ENCODE measurements at regions not wholly inside any gene's neighbourhood (a gene's known extent, or its start where the extent isn't known, plus 50 kb on each side); places are given as distances from the start of the nearest gene placed in this dataset.

DNA sequence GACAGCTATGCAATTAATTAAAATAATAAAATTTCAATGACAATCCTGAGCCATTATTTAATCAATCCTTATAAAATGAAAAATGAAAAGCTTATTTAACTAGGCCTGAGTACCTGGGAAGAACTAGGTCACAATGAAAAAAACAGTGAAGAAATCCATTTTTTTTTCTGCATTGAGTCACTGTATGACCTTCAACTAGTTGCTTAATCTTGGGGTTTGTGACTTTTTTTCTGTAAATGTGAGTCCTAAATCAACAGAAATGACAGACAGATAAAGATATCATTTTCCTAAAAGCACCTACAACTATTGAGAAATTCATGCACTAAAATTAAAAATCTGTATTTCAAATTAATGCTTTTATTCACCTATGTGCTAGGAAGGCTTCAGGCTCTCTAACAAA lies 96.8 kb downstream of the TMEM26 start:
- DNase-seq (ENCODE audit: low spot score): no peak

DNA sequence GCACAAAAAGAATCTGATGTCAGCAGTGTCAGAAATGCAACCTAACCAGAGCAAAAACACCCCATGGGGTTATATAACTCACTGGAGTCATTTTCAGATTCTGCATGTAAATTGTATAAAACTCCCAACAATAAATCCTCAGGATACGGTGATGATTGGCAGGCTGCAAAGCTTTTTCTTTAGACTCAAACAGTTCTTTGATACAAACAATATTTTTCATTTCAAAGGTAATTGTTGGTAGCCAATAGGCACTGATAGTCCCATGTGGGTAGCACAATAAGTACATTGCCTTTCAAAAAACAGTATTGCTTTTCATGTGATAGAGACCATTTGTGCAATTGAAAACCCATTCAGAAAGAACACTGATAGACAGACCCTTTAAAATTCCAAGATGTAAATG lies 98.0 kb downstream of the TMEM26 start:
- DNase-seq (ENCODE audit: low spot score): no peak

DNA sequence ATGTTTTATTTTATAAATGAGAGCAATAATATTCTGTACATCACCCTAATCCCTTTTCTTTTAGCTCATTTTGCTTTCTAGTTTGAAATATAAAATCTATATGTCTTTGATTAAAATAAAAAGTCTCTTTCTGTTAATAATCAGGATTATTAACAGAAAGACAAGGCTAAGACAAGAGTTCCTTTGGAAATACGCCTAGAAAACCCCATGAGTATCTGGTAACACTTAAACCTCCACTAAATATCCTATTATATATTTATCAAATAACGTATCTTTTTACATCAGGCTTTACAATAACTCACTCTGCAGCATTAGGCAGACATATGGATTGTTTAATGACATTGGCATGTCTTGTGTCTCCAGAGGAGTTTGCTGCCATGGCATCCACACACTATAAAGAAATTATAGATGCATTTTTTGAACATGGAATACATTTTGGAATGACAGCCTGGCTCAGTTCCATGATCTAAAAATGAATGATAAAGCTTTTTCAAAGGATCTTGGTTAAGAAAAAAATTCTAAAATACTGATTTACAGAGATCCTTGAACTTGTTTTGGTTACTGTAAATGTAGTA lies 98.7 kb downstream of the TMEM26 start:
- DNase-seq (ENCODE audit: low spot score): no peak

DNA sequence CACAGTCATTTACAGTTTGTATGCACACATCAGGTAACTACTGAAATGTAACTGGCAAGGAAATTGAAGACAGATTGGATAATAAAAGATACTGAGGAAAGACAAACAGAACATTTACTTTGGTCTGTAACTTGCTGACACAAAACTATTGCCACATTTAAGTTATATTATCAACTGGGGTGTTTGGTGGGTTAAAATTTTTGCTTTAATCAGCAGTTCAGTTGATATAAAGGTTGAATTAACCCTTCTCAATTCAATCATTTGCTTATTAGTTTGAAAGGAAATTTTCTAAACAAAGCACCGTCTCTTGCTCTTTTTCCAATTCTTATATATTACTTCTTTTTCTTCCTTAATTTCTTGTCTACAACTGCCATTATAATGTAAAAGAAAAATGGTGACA lies 102.4 kb downstream of the TMEM26 start:
- no peak for DNase-seq (ENCODE audit: low spot score)

DNA sequence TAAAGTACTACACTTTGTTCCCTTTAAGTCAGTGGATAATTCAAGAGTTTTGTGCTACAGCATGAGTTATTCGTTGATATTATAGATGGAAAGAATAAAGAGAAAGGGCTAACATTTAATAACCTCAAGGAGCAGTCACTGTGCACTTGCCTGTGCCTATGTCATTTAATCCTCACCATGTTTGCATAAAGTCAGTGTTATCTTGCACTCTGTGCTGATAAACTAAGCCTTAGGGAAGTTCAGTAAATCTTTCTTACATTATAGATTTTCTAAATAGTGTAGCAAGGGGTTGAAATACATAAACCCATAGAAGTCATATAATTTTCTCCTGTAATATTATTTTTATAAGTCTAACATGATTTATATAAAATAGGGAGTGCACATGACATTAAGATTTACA lies 103.1 kb downstream of the TMEM26 start:
- no peak for DNase-seq (ENCODE audit: low spot score)

DNA sequence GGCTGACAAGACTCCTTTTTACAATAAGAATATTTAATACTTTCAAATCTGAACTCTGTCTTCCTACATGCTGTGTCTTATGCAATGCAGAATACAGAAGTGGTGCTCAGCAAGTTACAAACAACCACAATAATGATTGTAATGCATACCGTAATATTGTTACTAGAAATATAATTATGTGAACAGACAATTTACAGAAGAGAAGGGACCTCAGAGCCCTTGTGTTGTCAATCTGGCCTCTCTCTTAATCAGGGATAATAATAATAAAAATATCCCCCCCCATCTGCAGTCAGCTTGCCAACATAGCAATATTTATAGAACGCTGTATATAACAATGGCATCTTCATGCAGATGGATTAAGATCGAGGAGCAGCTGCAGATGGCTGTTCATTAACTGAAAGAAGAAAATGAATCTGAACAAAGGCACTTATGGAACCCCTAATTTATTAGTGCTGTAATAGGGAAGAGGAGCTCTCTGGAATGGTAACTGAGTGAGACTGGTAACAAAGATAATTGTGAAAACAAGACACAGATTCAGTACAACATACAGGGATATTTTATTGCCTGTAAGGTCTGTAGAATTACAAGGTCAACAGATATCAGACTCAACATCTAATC lies 106.3 kb downstream of the TMEM26 start:
- DNase-seq (ENCODE audit: low spot score): no peak

DNA sequence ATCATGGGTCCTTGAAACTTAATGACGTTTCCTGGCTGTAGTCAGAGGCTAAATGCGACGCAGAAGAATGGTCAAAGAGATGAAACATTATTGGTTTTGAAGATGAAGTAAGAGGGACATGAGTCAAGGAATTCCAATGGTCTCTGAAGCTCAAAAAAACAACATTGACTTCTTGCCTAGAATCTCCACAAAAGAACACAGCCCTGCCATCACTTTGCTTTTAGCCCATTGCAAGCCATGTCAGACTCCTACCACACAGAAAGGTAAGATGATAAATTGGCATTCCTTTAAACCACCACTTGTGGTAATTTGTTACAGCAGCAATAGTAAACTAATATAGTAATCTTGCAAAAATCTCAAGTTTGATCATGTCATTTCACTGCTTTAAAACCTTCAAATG lies 109.4 kb downstream of the TMEM26 start:
- no peak for DNase-seq (ENCODE audit: low spot score)

DNA sequence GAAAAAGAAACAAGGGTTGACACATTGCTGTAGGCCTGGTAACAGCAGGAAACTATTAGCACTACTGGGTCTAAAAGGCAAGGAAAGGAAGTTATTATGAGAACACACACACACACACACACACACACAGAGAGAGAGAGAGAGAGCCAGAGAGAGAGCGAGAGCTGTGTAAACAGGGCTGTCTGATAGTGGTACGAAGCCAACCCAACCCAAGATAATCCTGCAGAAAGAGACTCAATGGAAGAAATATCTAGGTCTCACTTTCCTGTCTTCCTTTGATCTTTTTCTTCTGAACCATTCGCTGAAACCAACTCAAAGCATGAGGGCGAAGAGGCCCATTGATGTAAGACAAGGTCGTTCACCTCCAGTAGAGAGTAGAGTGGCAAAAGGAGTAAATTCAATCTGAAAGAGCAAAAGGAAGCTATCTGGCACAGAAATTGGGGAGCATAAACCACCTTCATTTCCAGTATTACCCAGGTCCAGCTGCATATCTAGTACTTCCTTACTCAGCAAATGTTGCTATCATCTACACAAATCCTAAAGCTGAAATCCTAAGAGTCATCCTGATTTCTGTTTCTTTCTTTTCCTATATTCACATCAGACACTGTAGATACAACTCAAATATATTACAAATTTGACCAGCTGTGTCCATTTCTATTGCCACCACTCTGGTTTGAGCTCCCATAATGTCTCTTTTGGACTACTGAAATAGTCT lies 110.2 kb downstream of the TMEM26 start:
- no peak for DNase-seq (ENCODE audit: low spot score)

DNA sequence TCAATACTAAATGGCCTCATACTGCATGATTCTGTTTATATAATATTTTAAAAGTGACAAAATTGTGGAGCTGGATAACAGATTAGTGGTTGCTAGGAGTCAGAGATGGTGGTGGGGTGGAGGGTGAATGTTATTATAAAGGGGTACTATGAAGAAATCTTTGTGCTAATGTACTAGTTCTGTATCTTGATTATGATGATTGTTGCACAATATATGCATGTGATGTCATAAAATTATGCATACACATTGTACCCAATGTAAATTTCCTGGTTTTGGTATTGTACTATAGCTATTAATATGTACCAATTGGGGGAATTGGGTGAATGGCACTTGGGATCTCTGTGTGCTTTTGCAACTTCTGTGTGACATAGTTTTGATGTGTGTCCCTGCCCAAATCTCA lies 112.2 kb downstream of the TMEM26 start:
- DNase-seq (ENCODE audit: low spot score): no peak

DNA sequence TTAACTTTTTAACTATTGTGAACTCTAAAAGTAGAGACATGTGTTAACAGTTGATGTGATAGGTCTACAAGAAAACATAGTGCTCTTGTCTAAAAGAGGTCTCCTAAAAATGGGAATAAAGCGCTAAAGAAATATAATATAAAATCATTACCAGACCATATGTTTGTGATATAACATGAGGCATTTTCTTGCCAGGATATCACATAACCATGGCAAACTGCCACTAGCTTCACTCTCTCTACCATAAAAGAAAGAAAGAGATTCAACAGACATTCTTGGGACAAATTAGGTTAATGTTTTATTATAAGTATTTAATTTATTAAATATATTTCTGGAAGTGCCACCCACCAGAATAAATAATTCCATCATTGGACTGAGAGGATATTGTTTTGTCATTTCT lies 115.0 kb downstream of the TMEM26 start:
- DNase-seq (ENCODE audit: low spot score): no peak

DNA sequence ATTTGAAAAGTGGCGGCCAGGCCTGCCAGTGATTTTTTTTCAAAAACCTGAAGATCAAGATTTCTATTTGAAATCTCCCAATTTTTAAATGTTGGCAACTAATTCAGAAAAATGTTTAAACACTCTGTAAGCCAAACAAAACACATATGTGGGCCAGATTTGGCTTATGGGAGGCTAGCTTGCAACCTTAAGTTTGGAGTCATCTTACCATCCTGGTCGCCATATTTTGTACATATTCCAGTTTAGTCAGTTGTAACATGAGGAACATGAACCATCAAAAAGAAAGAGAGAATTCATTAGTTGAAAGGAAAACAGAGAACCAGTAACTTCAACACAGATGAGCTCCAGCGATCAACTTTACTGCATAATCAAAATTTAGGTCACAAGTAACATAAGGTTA lies 115.4 kb downstream of the TMEM26 start:
- DNase-seq (ENCODE audit: low spot score): no peak

DNA sequence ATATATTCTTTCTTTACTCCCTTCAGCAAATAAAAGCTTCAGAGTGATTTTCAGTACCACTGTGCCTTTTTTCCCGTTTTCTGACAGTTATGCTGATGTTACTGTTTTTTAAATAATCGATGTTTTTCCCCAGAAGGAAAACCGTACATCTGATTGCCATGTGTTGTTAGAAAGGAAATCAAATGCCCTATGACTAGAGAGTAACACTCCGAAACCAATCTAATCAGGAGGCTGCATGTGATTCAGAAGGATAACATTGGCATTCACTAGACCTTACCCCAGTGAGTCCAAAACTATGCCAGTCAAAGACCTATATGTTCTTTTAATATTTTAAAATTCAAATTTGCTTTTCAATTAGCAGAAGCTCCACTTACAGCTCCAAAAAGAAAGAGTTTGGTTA lies 116.3 kb downstream of the TMEM26 start:
- DNase-seq (ENCODE audit: low spot score): no peak

DNA sequence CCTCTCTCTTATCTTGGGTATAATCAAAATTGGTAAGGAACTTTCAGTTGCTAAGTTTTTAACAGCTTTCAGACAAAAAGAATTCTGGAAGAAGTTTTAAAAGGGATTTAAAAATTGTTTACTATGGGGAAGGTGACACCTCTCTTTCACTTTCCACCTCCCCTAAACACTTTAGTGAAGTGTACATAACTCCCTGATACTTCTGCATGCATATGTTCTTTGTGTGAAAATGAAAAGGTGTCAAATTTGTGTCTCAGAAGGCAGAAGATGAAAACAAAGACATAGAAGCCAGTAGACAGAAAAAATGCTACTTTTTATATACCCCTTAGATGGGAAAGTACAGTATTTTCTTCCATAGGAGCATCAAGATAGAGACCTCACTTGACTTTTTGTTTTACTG lies 117.8 kb downstream of the TMEM26 start:
- DNase-seq (ENCODE audit: low spot score): no peak

DNA sequence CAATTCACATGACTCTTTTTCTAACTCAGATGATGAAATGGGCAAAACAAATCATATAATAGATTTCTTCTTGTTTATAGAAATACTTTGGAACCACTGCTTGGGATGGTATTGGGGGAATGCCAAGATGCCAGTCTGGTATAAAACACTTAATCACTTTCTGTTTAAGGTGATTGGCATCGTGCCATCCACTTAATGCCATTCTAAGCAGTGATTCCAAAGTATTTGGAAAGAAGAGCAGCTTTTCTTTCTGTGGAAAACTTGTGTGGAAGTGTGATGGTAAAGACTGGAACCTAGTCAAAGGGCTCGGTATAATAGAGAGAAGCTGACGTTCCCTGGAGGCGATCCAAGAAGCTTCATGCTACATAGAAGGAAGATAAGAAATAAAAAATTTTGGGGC lies 120.6 kb downstream of the TMEM26 start:
- DNase-seq (ENCODE audit: low spot score): no peak

DNA sequence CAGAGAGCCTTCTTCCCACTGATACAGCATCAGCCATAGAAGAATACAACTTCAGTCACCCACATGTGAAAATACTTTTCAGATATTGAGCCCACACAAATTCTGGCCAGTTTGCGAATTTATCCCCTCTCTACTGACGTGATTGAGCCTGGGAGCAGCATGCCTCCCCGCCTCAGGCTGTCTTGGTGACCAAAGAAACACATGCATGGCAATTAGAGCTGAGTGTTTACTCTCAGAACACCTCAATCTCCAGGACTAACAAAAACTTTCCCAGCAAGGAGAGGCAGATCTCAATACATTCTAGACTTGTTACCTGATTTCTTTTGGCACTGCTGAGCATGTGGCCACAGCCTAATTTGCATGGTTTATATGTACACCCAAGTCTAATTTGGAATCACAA lies 122.5 kb downstream of the TMEM26 start:
- DNase-seq (ENCODE audit: low spot score): no peak

DNA sequence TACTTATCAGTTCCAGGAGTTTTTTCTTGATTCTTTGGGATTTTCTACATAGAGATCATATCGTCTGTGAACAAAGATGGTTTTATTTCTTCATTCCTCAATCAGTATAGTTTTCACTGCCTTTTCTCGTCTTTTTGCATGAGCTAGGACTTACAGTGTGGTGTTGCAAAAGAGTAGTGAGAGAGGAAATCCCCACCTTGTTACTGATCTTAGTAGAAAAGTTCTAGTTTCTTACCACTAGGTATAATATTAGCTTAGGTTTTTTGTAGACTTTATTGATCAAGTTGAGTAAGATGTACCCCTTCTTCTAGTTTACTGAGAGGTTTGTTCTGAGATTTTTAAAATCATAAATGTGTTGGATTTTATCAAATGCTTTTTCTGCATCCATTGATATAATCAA lies 123.3 kb downstream of the TMEM26 start:
- no peak for DNase-seq (ENCODE audit: low spot score)

DNA sequence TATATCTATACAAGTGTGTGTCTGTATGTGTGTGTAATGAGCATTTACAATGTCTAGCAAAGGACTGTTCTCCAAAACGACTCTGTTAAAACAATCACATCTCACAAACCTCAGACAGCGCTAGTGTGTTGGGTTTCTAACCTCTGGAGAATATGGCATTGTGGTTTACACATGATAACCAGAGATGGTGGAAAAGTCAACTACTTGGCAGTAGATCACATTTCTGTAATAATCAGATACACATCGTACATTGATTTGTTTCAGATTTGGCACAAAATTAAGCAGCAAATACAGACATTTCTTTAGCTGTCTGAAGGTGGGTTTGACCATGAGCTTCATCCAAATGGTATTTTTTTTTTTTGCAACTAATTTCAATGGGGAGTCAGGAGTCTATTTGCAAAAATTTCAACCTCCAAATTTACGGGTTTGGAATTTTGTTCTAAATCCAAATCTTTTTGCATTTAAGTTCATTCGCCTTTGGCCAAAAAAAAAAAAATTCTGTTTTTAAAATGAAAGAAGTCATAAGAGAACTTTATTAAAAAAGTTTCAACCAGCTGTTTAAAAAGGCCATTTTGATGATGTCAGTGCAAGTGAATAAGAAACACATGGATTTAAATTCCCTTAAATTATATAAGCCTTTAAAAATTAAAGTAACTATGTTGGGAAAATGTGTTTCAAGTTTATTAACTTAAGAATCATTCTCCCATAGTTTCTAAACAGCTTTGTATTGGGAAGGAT lies 127.8 kb downstream of the TMEM26 start:
- DNase-seq (ENCODE audit: low spot score): no peak

DNA sequence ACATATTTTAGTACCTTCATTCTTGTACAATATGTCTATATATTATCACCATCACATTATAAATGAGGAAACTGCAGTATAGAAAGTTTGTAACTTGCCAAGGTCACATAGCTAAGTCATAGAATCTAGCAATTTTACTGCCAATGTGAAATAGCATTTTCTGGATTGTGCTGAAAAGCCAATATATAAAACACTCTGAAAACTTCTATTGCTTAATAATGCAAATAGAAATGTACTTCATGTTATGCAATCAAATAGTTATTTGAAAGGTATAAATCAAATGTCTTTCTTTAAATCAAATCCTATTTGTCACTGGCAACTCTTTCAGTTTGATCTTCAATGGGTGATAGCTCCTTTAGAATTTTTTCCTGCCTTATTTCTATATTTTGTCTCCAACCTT lies 129.5 kb downstream of the TMEM26 start:
- no peak for DNase-seq (ENCODE audit: low spot score)

DNA sequence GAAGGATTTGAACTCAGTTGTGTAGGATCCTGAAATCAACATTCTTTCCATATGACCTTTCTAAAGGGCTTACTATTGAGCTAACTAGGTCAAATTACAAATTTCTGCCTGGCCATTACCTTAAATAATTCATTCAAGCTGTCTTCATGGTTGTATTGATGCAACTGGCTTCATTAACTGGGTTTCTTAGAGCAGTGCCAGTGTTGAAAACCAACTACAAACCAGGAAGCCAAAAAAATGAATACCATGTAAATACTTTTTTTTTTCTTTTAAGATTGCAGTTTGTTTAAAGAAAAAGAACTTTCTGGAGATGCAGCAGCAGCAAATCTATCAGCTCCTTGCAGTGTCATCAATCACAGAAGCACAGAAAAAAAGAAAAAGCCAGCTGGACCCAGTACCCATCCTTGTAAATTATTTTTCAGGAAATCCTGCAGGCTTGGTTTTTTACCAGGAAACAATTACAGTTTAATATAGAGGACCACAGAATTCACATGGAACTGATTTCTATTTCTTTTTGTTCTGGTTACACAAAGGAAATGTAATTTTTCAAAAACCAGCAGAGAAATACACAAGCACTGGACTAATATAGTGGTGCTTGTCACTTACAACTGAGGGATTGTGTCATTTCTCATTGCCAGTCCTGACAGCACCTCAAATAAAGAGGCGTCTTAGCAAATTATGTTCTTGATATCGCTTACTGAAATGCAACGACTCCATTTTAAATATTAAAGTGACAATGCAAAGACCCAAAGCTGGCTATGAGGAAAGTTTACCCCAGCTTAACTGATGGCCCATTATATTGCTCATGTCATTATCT lies 131.9 kb downstream of the TMEM26 start:
- no peak for DNase-seq (ENCODE audit: low spot score)

DNA sequence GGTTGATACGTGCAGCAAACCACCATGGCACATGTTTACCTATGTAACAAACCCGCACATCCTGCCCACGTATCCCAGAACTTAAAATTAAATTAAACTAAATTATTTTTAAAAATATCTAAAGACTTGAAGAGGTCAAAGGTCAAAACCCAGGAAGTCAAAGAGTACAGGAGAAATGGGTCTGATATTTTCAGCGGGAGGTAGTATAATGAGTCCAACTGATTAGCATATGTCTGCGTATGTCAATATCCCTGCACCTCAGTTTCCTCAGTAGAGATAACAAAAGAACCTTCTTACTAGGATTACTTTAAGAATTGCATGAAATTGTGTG lies 133.0 kb downstream of the TMEM26 start:
- DNase-seq (ENCODE audit: low spot score): no peak

DNA sequence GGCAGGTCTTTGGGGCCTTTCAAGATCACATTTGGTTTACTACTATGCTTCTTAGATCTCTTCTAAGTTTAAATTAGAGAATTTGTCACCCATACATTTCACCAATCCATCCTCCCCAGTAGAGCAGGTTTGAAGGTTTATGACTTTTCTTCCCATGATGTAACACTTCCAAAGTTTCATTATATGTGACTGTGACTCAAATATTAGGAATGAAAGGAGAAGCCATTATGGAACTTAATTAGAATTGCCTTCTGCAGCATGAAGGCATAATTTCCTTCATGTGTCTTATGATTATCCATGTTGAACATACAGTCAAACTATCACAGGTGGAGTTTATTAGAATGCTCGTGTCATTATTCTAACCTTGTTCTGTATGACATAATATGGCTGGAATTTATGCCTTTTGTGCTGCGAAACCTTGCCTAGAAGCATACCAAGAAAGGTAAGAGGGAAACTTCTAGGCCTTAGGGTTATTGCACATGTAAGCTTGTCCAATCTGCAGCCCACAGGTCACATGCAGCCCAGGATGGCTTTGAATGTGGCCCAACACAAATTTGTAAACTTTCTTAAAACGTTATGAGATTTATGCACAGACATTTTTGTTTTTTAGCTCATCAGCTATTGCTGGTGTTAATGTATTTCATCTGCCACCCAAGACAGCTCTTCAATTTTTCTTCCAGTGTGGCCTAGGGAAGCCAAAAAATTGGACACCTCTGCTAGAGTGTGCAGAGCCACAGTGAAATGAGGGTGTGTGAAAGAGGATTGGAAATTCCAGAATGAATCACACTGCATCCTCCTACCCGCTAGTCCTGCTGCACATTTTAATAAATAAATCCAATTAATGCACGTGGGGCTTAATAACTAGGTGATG lies 133.6 kb downstream of the TMEM26 start:
- no peak for DNase-seq (ENCODE audit: low spot score)

DNA sequence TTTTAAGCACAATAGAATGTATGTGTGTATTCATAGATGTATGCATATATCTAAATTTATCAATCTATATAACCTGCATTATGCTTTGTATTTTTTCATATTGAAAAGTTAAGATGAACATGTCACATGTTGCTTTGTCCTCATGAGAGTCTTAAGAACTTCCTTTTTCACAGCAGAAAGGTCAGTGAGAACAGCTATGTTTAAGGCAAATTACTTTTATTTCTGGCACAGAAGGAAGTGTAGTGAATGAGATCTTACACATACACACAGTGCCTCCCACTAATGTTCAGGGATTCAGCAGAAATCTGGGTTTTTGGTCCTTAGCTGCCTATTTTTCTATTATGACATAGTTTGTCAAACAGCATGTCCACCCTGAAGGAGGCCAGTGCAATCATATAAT lies 134.8 kb downstream of the TMEM26 start:
- no peak for DNase-seq (ENCODE audit: low spot score)
